H54 (cell line): ENCODE measurements at regions not wholly inside any gene's neighbourhood (a gene's known extent, or its start where the extent isn't known, plus 50 kb on each side); places are given as distances from the start of the nearest gene placed in this dataset.

ENCODE experiments used
- DNase-seq: peaks from one replicate; pipeline ENCODE4 v3.0.0; 2011; ENCODE audit warnings: low spot score, mixed read lengths; ENCODE audit not compliant: insufficient read length
- FAIRE-seq: peaks from 3 replicates; lab custom pipeline; 2011; peaks lifted over from hg19 to GRCh38; lab: Jason Lieb, UNC
- POLR2A ChIP-seq: IDR thresholded peaks from 2 replicates; pipeline ENCODE4 v1.6.1; 2011; ENCODE audit warnings: low read depth, mild to moderate bottlenecking, low read length

- FAIRE-seq = no peak
- TF ChIP-seq POLR2A = no peak
- no peak for DNase-seq
Observed at GRCh38 chr4:183846951-183847350, 58.2 kb upstream of the STOX2 start.

GRCh38 chr4:183848805-183849204 is 56.3 kb upstream of the STOX2 start:
- FAIRE-seq (no peak), DNase-seq (no peak)
- TF ChIP-seq POLR2A = no peak

GRCh38 chr4:183852910-183853547 is 52.1 kb upstream of the STOX2 start:
- no peak for DNase-seq
- no peak for FAIRE-seq
- TF ChIP-seq POLR2A = no peak

GRCh38 chr4:183853548-183853940 is 51.6 kb upstream of the STOX2 start:
- TF ChIP-seq POLR2A = no peak
- no peak for DNase-seq
- no peak for FAIRE-seq
